ENCODE measurements at regions not wholly inside any gene's neighbourhood (a gene's known extent, or its start where the extent isn't known, plus 50 kb on each side); places are given as distances from the start of the nearest gene placed in this dataset.

GRCh38 chr4:43765514-43765913, 683.1 kb downstream of the KCTD8 start:
- no peak for TF ChIP-seq CTCF (IDR thresholded peaks at IDR 0.05)
- no peak for TF ChIP-seq POLR2AphosphoS5 (IDR thresholded peaks at IDR 0.05)
- TF ChIP-seq POLR2A (IDR thresholded peaks at IDR 0.05) = no peak
- TF ChIP-seq EP300 (IDR thresholded peaks at IDR 0.05) = no peak
